Coronary artery (tissue), 2 donors: ENCODE measurements at regions not wholly inside any gene's neighbourhood (a gene's known extent, or its start where the extent isn't known, plus 50 kb on each side); places are given as distances from the start of the nearest gene placed in this dataset.

Source experiments
- DNase-seq: peaks from one replicate; pipeline ENCODE4 v3.0.0-alpha.2; 2017; ENCODE audit warnings: low spot score
- H3K27ac ChIP-seq, 2 donors: fragments of 200-600 bp; sonication (generic); one replicate each; pipeline ENCODE4 v1.5.1; 2016 to 2019
- H3K4me3 ChIP-seq: fragments of 200-600 bp; sonication (generic); 2 replicates; pipeline ENCODE4 v1.5.1; 2016; ENCODE audit warnings: mild to moderate bottlenecking, moderate library complexity
- CTCF ChIP-seq: fragments of 200-600 bp; sonication (generic); IDR thresholded peaks from one replicate; pipeline ENCODE4 v1.5.1; 2019; ENCODE audit warnings: antibody characterized with exemption

GRCh38 chr3:177278016-177278415 is 80.7 kb upstream of the TBL1XR1 start:
- Histone ChIP-seq H3K27ac (no peak overlapping the region), H3K4me3 (no peak overlapping the region)
- DNase-seq, result no peak
- no peak for TF ChIP-seq CTCF

GRCh38 chr3:177279118-177279815 is 82.0 kb upstream of the TBL1XR1 start:
- Histone ChIP-seq H3K27ac (no peak overlapping the region), H3K4me3 (no peak overlapping the region)
- DNase-seq, result no peak
- no peak for TF ChIP-seq CTCF

GRCh38 chr3:177281292-177282118 is 84.2 kb upstream of the TBL1XR1 start:
- H3K4me3 ChIP-seq, result no peak overlapping the region
- DNase-seq, result no peak
- no peak overlapping the region for H3K27ac ChIP-seq
- TF ChIP-seq CTCF, result no peak

GRCh38 chr3:177282119-177282655 is 84.9 kb upstream of the TBL1XR1 start:
- no peak overlapping the region for H3K27ac ChIP-seq
- DNase-seq, result no peak
- no peak overlapping the region for H3K4me3 ChIP-seq
- no peak for TF ChIP-seq CTCF

- no peak for DNase-seq
- Histone ChIP-seq H3K27ac (no peak overlapping the region), H3K4me3 (no peak overlapping the region)
- TF ChIP-seq CTCF, result no peak
These were observed 86.7 kb upstream of the TBL1XR1 start for GRCh38 chr3:177283983-177284382.

- H3K27ac ChIP-seq, result no peak overlapping the region
- DNase-seq, result no peak
- H3K4me3 ChIP-seq, result no peak overlapping the region
- no peak for TF ChIP-seq CTCF
These were observed 87.2 kb upstream of the TBL1XR1 start for GRCh38 chr3:177284383-177284881.
